Nephron progenitor cell (in vitro differentiated cells): ENCODE measurements at regions not wholly inside any gene's neighbourhood (a gene's known extent, or its start where the extent isn't known, plus 50 kb on each side); places are given as distances from the start of the nearest gene placed in this dataset.

Experiments used
- DNase-seq: peaks from one replicate; pipeline ENCODE4 v3.0.0; 2021
- H3K27ac Mint-ChIP-seq: 2 replicates; pipeline ENCODE4 v1.8.0; 2021; ENCODE audit warnings: mild to moderate bottlenecking, moderate library complexity, mixed read lengths
- H3K27me3 Mint-ChIP-seq: 2 replicates; pipeline ENCODE4 v1.8.0; 2021; ENCODE audit warnings: mild to moderate bottlenecking, low read depth, mixed read lengths; ENCODE audit not compliant: poor library complexity
- H3K36me3 Mint-ChIP-seq: 2 replicates; pipeline ENCODE4 v1.8.0; 2021; ENCODE audit warnings: low read depth, mixed read lengths
- H3K4me1 Mint-ChIP-seq: 2 replicates; pipeline ENCODE4 v1.8.0; 2021; ENCODE audit warnings: mixed read lengths
- H3K4me3 Mint-ChIP-seq: 2 replicates; pipeline ENCODE4 v1.8.0; 2021; ENCODE audit warnings: mild to moderate bottlenecking, moderate library complexity, mixed read lengths
- H3K9me3 Mint-ChIP-seq: 2 replicates; pipeline ENCODE4 v1.8.0; 2021; ENCODE audit warnings: mild to moderate bottlenecking, moderate library complexity, mixed read lengths
- TF ChIP-seq, protein P1 (sequence below): fragments of 200-600 bp; sonication (generic); IDR thresholded peaks from 2 replicates; pipeline ENCODE4 v1.5.0; 2021; ENCODE audit warnings: antibody characterized with exemption

DNA sequence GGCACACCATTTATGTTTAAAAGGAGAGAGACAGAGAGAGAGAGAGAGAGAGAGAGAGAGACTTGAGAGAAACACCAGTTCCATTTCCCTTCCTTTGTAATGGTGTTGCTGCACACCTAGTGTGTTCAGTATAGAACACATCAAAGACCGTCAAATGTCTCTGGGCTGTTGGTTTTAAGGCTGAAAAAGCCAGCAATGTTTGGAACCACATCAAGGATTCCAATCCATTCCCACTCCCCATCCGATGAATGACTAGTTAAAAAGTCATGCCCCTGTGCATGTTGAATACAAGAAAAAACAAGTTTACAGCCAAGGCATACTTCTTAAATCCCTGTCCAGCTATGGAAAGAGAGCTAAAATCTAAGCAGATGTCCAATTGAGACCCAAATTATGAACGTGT lies 83.0 kb upstream of the IFNE start:
- DNase-seq: no peak
- Mint-ChIP-seq H3K36me3 (no peaks in the 10 kb centered on the region), H3K27me3 (peaks cover 57% of the 10 kb centered on the region), H3K27ac (no peak overlapping the region), H3K4me3 (no peak overlapping the region), H3K4me1 (no peaks in the 10 kb centered on the region), H3K9me3 (no peaks in the 10 kb centered on the region)
- TF ChIP-seq, protein P1, sequence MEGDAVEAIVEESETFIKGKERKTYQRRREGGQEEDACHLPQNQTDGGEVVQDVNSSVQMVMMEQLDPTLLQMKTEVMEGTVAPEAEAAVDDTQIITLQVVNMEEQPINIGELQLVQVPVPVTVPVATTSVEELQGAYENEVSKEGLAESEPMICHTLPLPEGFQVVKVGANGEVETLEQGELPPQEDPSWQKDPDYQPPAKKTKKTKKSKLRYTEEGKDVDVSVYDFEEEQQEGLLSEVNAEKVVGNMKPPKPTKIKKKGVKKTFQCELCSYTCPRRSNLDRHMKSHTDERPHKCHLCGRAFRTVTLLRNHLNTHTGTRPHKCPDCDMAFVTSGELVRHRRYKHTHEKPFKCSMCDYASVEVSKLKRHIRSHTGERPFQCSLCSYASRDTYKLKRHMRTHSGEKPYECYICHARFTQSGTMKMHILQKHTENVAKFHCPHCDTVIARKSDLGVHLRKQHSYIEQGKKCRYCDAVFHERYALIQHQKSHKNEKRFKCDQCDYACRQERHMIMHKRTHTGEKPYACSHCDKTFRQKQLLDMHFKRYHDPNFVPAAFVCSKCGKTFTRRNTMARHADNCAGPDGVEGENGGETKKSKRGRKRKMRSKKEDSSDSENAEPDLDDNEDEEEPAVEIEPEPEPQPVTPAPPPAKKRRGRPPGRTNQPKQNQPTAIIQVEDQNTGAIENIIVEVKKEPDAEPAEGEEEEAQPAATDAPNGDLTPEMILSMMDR: no peak

DNA sequence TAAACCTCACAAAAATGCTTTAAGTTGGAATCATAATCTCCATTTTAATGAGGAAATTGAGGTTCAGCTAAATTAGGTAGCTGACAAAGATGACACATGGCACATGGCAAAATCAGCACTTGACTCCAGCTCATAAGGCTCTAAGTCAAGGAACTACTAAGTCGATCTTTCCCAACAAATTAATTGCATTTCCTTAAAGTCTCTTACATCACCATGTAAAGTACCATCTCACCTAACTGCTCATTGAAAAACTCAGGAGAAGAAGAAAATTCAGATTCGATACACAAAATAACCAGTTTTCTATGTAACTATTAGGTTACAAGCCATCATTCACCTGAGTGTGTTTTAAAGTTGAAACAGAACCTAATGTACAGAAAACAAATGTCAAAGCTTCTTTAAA lies 85.8 kb upstream of the IFNE start:
- Mint-ChIP-seq H3K27me3 (peaks cover 40% of the 10 kb centered on the region), H3K36me3 (no peaks in the 10 kb centered on the region), H3K4me3 (no peak overlapping the region), H3K27ac (no peak overlapping the region), H3K4me1 (no peaks in the 10 kb centered on the region), H3K9me3 (no peaks in the 10 kb centered on the region)
- TF ChIP-seq, protein P1: no peak
- DNase-seq: no peak

DNA sequence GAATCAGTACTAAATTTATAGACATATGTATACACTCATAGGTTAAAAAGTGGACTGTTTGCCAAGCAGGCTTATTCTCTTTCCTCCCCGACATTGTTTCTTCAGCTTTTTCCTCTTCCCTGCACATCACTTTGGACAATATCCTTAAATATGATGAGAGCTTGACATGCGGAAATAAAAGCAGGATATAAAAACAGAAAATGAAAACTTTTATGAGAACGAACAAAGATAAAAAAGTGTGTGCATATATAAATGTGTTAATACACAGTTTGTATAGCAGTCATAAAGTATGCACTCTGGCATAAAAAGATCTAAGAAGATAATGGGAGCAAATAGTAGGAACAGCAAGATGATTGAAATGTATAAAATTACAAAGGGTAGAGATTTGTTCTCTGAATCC lies 86.4 kb upstream of the IFNE start:
- Mint-ChIP-seq H3K27ac (no peak overlapping the region), H3K4me1 (no peaks in the 10 kb centered on the region), H3K4me3 (no peak overlapping the region), H3K27me3 (peaks cover 41% of the 10 kb centered on the region), H3K36me3 (no peaks in the 10 kb centered on the region), H3K9me3 (no peaks in the 10 kb centered on the region)
- no peak for DNase-seq
- TF ChIP-seq, protein P1: no peak

DNA sequence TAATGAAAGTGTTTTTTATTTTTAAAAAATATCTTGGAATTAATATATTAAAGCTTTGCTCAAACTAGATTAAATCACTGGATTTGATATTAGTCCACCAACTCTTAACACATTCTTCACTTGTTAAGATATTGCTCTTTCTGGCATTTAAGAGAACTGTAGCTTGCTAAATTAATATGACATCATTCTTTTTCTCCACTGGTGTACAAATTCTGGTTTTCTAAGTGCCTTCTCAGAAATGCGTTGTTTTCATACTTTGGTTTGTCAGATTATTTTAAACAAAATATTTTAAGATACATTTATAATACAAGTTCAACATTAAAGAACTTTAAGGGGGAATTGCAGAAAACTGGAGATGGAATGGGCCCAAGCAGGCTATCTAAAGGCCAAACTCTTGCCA lies 87.6 kb upstream of the IFNE start:
- Mint-ChIP-seq H3K27ac (no peak overlapping the region), H3K4me3 (no peak overlapping the region)

DNA sequence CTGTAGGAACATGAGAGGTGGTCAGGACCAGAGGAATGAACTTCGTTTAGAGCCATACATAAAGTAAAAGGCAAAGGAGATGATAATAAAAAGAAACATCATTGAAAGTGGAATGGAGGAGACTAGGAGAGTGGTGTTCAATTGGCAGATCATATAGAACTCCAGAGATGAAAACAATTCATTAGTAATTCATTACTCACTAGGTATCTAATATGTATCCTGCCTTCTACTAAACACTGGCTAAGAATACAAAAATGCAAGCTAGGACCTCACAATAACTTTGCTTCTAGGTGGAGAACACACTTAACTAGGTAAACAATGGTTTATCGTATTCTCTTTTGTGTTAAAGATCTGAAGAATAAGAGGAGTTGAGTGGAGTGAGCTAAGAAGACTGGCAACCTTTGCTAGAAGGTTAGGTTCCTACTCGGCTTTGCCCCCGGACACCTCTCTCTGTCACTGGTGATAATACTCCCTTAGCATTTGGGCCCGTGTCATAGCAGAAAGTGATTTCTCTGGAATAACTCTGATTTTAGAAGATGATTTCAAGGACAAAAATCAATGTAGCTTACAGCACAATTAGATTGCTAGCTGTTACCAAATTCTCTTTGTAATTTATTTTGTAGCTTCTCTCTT lies 88.6 kb upstream of the IFNE start:
- no peak overlapping the region for H3K27ac Mint-ChIP-seq
- H3K4me1 Mint-ChIP-seq: no peaks in the 10 kb centered on the region
- no peaks in the 10 kb centered on the region for H3K9me3 Mint-ChIP-seq
- no peak overlapping the region for H3K4me3 Mint-ChIP-seq
- H3K36me3 Mint-ChIP-seq: no peaks in the 10 kb centered on the region
- H3K27me3 Mint-ChIP-seq: peaks cover 24% of the 10 kb centered on the region
- TF ChIP-seq, protein P1: no peak
- DNase-seq: no peak

More for the DNA sequence above, 87.6 kb upstream of the IFNE start:
- Mint-ChIP-seq H3K27me3 (peaks cover 30% of the 10 kb centered on the region), H3K36me3 (no peaks in the 10 kb centered on the region), H3K9me3 (no peaks in the 10 kb centered on the region), H3K4me1 (no peaks in the 10 kb centered on the region)
- no peak for DNase-seq
- TF ChIP-seq, protein P1: no peak

DNA sequence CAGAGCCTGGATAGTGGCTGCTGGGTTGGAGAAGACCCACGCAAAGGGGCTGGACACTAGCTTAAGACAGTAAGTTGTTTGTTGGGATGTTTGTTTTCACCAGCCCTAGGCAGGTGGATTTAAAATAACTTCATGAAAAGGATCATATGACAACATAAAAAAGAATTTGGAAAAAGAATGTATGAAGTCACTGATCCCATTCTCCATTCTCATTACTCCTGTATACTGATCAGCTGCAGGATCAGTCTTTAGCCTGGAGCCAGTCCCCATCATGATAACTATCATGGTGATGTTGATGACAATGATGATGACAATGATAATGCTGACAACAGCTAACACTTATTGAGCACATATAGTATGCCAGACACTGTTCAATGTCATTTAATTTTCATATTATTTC lies 92.1 kb upstream of the IFNE start:
- TF ChIP-seq, protein P1: no peak
- Mint-ChIP-seq H3K9me3 (no peaks in the 10 kb centered on the region), H3K27me3 (peaks cover 7% of the 10 kb centered on the region), H3K27ac (no peak overlapping the region), H3K4me1 (peaks cover 14% of the 10 kb centered on the region), H3K4me3 (no peak overlapping the region), H3K36me3 (no peaks in the 10 kb centered on the region)
- DNase-seq: no peak
